ENCODE measurements at regions not wholly inside any gene's neighbourhood (a gene's known extent, or its start where the extent isn't known, plus 50 kb on each side); places are given as distances from the start of the nearest gene placed in this dataset.

GRCh38 chr4:119930546-119930945, 136.1 kb downstream of the MAD2L1 start:
- H3K23ac ChIP-seq (ENCODE audit: low read length), result no peak overlapping the region
- H3K79me1 ChIP-seq (ENCODE audit: low read length), result no peaks in the 10 kb centered on the region
- H3K27me3 ChIP-seq (ENCODE audit: insufficient read depth, low read length, poor library complexity), result no peaks in the 10 kb centered on the region
- no peak overlapping the region for H4K8ac ChIP-seq (ENCODE audit: low read depth, low read length)
- no peak overlapping the region for H3K56ac ChIP-seq (ENCODE audit: low read length)
- WGBS (ENCODE audit: extremely low coverage, insufficient coverage, low lambda C conversion rate), result no CpG with 5 or more reads among the region's 1 CpG
- no peak overlapping the region for H3K4ac ChIP-seq (ENCODE audit: low read depth, low read length)
- H2BK120ac ChIP-seq (ENCODE audit: low read depth, low read length), result no peak overlapping the region
- H4K5ac ChIP-seq (ENCODE audit: low read length), result no peak overlapping the region
- no peak overlapping the region for H3K4me3 ChIP-seq (ENCODE audit: low read length)
- no peak overlapping the region for H3K9ac ChIP-seq (ENCODE audit: low read length)
- no peak for DNase-seq
- H2BK5ac ChIP-seq (ENCODE audit: low read length), result no peak overlapping the region
- H3K79me2 ChIP-seq (ENCODE audit: control insufficient read depth, insufficient read depth, low read length), result no peaks in the 10 kb centered on the region
- no peak overlapping the region for H2AK5ac ChIP-seq (ENCODE audit: low read length)
- H3K4me2 ChIP-seq (ENCODE audit: low read length), result no peak overlapping the region
- no peaks in the 10 kb centered on the region for H3K4me1 ChIP-seq (ENCODE audit: control insufficient read depth, low read depth, low read length)
- H3K27ac ChIP-seq (ENCODE audit: low read depth, low read length), result no peak overlapping the region
- no peak overlapping the region for H2BK15ac ChIP-seq (replicated peaks; ENCODE audit: low read depth)
- no peaks in the 10 kb centered on the region for H3K36me3 ChIP-seq (ENCODE audit: control insufficient read depth, insufficient read depth, low read length)
- no peak overlapping the region for H3K18ac ChIP-seq (ENCODE audit: low read length)

GRCh38 chr4:119921830-119922229, 144.8 kb downstream of the MAD2L1 start:
- H3K9ac ChIP-seq (ENCODE audit: low read length), result no peak overlapping the region
- DNase-seq, result no peak
- H3K18ac ChIP-seq (ENCODE audit: low read length), result no peak overlapping the region
- no peak overlapping the region for H3K27ac ChIP-seq (ENCODE audit: low read depth, low read length)
- no peaks in the 10 kb centered on the region for H3K79me1 ChIP-seq (ENCODE audit: low read length)
- H3K4ac ChIP-seq (ENCODE audit: low read depth, low read length), result no peak overlapping the region
- H3K23ac ChIP-seq (ENCODE audit: low read length), result no peak overlapping the region
- no peak overlapping the region for H2AK5ac ChIP-seq (ENCODE audit: low read length)
- no peak overlapping the region for H2BK120ac ChIP-seq (ENCODE audit: low read depth, low read length)
- no peak overlapping the region for H3K4me2 ChIP-seq (ENCODE audit: low read length)
- WGBS (ENCODE audit: extremely low coverage, insufficient coverage, low lambda C conversion rate), result no CpG with 5 or more reads among the region's 4 CpGs
- H3K56ac ChIP-seq (ENCODE audit: low read length), result no peak overlapping the region
- no peak overlapping the region for H2BK15ac ChIP-seq (replicated peaks; ENCODE audit: low read depth)
- no peak overlapping the region for H4K8ac ChIP-seq (ENCODE audit: low read depth, low read length)
- H4K5ac ChIP-seq (ENCODE audit: low read length), result no peak overlapping the region
- H3K79me2 ChIP-seq (ENCODE audit: control insufficient read depth, insufficient read depth, low read length), result no peaks in the 10 kb centered on the region
- no peak overlapping the region for H2BK5ac ChIP-seq (ENCODE audit: low read length)
- no peaks in the 10 kb centered on the region for H3K4me1 ChIP-seq (ENCODE audit: control insufficient read depth, low read depth, low read length)
- H3K27me3 ChIP-seq (ENCODE audit: insufficient read depth, low read length, poor library complexity), result no peaks in the 10 kb centered on the region
- no peaks in the 10 kb centered on the region for H3K36me3 ChIP-seq (ENCODE audit: control insufficient read depth, insufficient read depth, low read length)
- no peak overlapping the region for H3K4me3 ChIP-seq (ENCODE audit: low read length)

GRCh38 chr4:119906277-119906676, 160.4 kb downstream of the MAD2L1 start:
- Histone ChIP-seq H2BK5ac (ENCODE audit: low read length) (no peak overlapping the region), H4K5ac (ENCODE audit: low read length) (no peak overlapping the region), H3K4ac (ENCODE audit: low read depth, low read length) (no peak overlapping the region), H3K23ac (ENCODE audit: low read length) (no peak overlapping the region), H2BK15ac (replicated peaks; ENCODE audit: low read depth) (no peak overlapping the region), H2AK5ac (ENCODE audit: low read length) (no peak overlapping the region), H3K4me1 (ENCODE audit: control insufficient read depth, low read depth, low read length) (no peaks in the 10 kb centered on the region), H3K79me2 (ENCODE audit: control insufficient read depth, insufficient read depth, low read length) (no peaks in the 10 kb centered on the region), H2BK120ac (ENCODE audit: low read depth, low read length) (no peak overlapping the region), H3K36me3 (ENCODE audit: control insufficient read depth, insufficient read depth, low read length) (no peaks in the 10 kb centered on the region), H4K8ac (ENCODE audit: low read depth, low read length) (no peak overlapping the region), H3K9ac (ENCODE audit: low read length) (no peak overlapping the region), H3K79me1 (ENCODE audit: low read length) (no peaks in the 10 kb centered on the region), H3K4me2 (ENCODE audit: low read length) (no peak overlapping the region), H3K27me3 (ENCODE audit: insufficient read depth, low read length, poor library complexity) (no peaks in the 10 kb centered on the region), H3K56ac (ENCODE audit: low read length) (no peak overlapping the region), H3K18ac (ENCODE audit: low read length) (no peak overlapping the region), H3K4me3 (ENCODE audit: low read length) (no peak overlapping the region), H3K27ac (ENCODE audit: low read depth, low read length) (no peak overlapping the region)
- no peak for DNase-seq
- no CpG with 5 or more reads among the region's 6 CpGs for WGBS (ENCODE audit: extremely low coverage, insufficient coverage, low lambda C conversion rate)

- DNase-seq, result no peak
- Histone ChIP-seq H3K4me1 (ENCODE audit: control insufficient read depth, low read depth, low read length) (no peaks in the 10 kb centered on the region), H3K56ac (ENCODE audit: low read length) (no peak overlapping the region), H3K23ac (ENCODE audit: low read length) (no peak overlapping the region), H3K27ac (ENCODE audit: low read depth, low read length) (no peak overlapping the region), H2AK5ac (ENCODE audit: low read length) (no peak overlapping the region), H3K4ac (ENCODE audit: low read depth, low read length) (no peak overlapping the region), H3K79me1 (ENCODE audit: low read length) (no peaks in the 10 kb centered on the region), H3K79me2 (ENCODE audit: control insufficient read depth, insufficient read depth, low read length) (no peaks in the 10 kb centered on the region), H3K36me3 (ENCODE audit: control insufficient read depth, insufficient read depth, low read length) (no peaks in the 10 kb centered on the region), H2BK5ac (ENCODE audit: low read length) (no peak overlapping the region), H4K8ac (ENCODE audit: low read depth, low read length) (no peak overlapping the region), H3K4me3 (ENCODE audit: low read length) (no peak overlapping the region), H3K9ac (ENCODE audit: low read length) (no peak overlapping the region), H3K4me2 (ENCODE audit: low read length) (no peak overlapping the region), H4K5ac (ENCODE audit: low read length) (no peak overlapping the region), H2BK120ac (ENCODE audit: low read depth, low read length) (no peak overlapping the region), H2BK15ac (replicated peaks; ENCODE audit: low read depth) (no peak overlapping the region), H3K18ac (ENCODE audit: low read length) (no peak overlapping the region), H3K27me3 (ENCODE audit: insufficient read depth, low read length, poor library complexity) (no peaks in the 10 kb centered on the region)
- no CpG with 5 or more reads among the region's 5 CpGs for WGBS (ENCODE audit: extremely low coverage, insufficient coverage, low lambda C conversion rate)
These were observed 168.4 kb downstream of the MAD2L1 start for GRCh38 chr4:119898211-119898610.

- Histone ChIP-seq H4K8ac (ENCODE audit: low read depth, low read length) (no peak overlapping the region), H3K9ac (ENCODE audit: low read length) (no peak overlapping the region)
- no CpG with 5 or more reads among the region's 2 CpGs for WGBS (ENCODE audit: extremely low coverage, insufficient coverage, low lambda C conversion rate)
These were observed 169.4 kb downstream of the MAD2L1 start for GRCh38 chr4:119897260-119897659.

GRCh38 chr4:119894650-119895208, 171.9 kb downstream of the MAD2L1 start:
- DNase-seq, result no peak
- H3K4me3 ChIP-seq (ENCODE audit: low read length), result no peak overlapping the region
- no peak overlapping the region for H2AK5ac ChIP-seq (ENCODE audit: low read length)

More at GRCh38 chr4:119897260-119897659, 169.4 kb downstream of the MAD2L1 start:
- no peaks in the 10 kb centered on the region for H3K79me1 ChIP-seq (ENCODE audit: low read length)
- H3K4me3 ChIP-seq (ENCODE audit: low read length), result no peak overlapping the region
- no peak overlapping the region for H2AK5ac ChIP-seq (ENCODE audit: low read length)
- no peak for DNase-seq
- H3K4me2 ChIP-seq (ENCODE audit: low read length), result no peak overlapping the region
- H3K79me2 ChIP-seq (ENCODE audit: control insufficient read depth, insufficient read depth, low read length), result no peaks in the 10 kb centered on the region
- H3K27me3 ChIP-seq (ENCODE audit: insufficient read depth, low read length, poor library complexity), result no peaks in the 10 kb centered on the region
- no peak overlapping the region for H2BK15ac ChIP-seq (replicated peaks; ENCODE audit: low read depth)
- H3K23ac ChIP-seq (ENCODE audit: low read length), result no peak overlapping the region
- no peak overlapping the region for H4K5ac ChIP-seq (ENCODE audit: low read length)
- H3K27ac ChIP-seq (ENCODE audit: low read depth, low read length), result no peak overlapping the region
- H2BK120ac ChIP-seq (ENCODE audit: low read depth, low read length), result no peak overlapping the region
- no peaks in the 10 kb centered on the region for H3K4me1 ChIP-seq (ENCODE audit: control insufficient read depth, low read depth, low read length)
- no peaks in the 10 kb centered on the region for H3K36me3 ChIP-seq (ENCODE audit: control insufficient read depth, insufficient read depth, low read length)
- H2BK5ac ChIP-seq (ENCODE audit: low read length), result no peak overlapping the region
- no peak overlapping the region for H3K18ac ChIP-seq (ENCODE audit: low read length)
- H3K4ac ChIP-seq (ENCODE audit: low read depth, low read length), result no peak overlapping the region
- H3K56ac ChIP-seq (ENCODE audit: low read length), result no peak overlapping the region

More at GRCh38 chr4:119894650-119895208, 171.9 kb downstream of the MAD2L1 start:
- no peak overlapping the region for H3K23ac ChIP-seq (ENCODE audit: low read length)
- no peak overlapping the region for H4K8ac ChIP-seq (ENCODE audit: low read depth, low read length)
- H3K4me1 ChIP-seq (ENCODE audit: control insufficient read depth, low read depth, low read length), result no peaks in the 10 kb centered on the region
- no peaks in the 10 kb centered on the region for H3K36me3 ChIP-seq (ENCODE audit: control insufficient read depth, insufficient read depth, low read length)
- H4K5ac ChIP-seq (ENCODE audit: low read length), result no peak overlapping the region
- no peak overlapping the region for H2BK5ac ChIP-seq (ENCODE audit: low read length)
- H3K27me3 ChIP-seq (ENCODE audit: insufficient read depth, low read length, poor library complexity), result no peaks in the 10 kb centered on the region
- H3K4ac ChIP-seq (ENCODE audit: low read depth, low read length), result no peak overlapping the region
- no peak overlapping the region for H2BK120ac ChIP-seq (ENCODE audit: low read depth, low read length)
- no peak overlapping the region for H2BK15ac ChIP-seq (replicated peaks; ENCODE audit: low read depth)
- no peak overlapping the region for H3K56ac ChIP-seq (ENCODE audit: low read length)
- no peak overlapping the region for H3K9ac ChIP-seq (ENCODE audit: low read length)
- H3K79me2 ChIP-seq (ENCODE audit: control insufficient read depth, insufficient read depth, low read length), result no peaks in the 10 kb centered on the region
- no peak overlapping the region for H3K4me2 ChIP-seq (ENCODE audit: low read length)
- WGBS (ENCODE audit: extremely low coverage, insufficient coverage, low lambda C conversion rate), result no CpG with 5 or more reads among the region's 3 CpGs
- no peak overlapping the region for H3K18ac ChIP-seq (ENCODE audit: low read length)
- H3K27ac ChIP-seq (ENCODE audit: low read depth, low read length), result no peak overlapping the region
- H3K79me1 ChIP-seq (ENCODE audit: low read length), result no peaks in the 10 kb centered on the region
